22Rv1 (cell line): ENCODE measurements at regions not wholly inside any gene's neighbourhood (a gene's known extent, or its start where the extent isn't known, plus 50 kb on each side); places are given as distances from the start of the nearest gene placed in this dataset.

Experiments
- H3K27ac ChIP-seq: fragments of 450-650 bp; 2 replicates; pipeline ENCODE4 v1.5.1; 2017
- ZFX ChIP-seq: fragments of 450-650 bp; IDR thresholded peaks from 2 replicates; pipeline ENCODE4 v1.6.1; 2017; ENCODE audit warnings: antibody characterized with exemption, borderline replicate concordance
- TF ChIP-seq, protein P1 (sequence below): fragments of 450-650 bp; IDR thresholded peaks from 2 replicates; pipeline ENCODE4 v1.5.1; 2017; ENCODE audit warnings: mild to moderate bottlenecking

DNA sequence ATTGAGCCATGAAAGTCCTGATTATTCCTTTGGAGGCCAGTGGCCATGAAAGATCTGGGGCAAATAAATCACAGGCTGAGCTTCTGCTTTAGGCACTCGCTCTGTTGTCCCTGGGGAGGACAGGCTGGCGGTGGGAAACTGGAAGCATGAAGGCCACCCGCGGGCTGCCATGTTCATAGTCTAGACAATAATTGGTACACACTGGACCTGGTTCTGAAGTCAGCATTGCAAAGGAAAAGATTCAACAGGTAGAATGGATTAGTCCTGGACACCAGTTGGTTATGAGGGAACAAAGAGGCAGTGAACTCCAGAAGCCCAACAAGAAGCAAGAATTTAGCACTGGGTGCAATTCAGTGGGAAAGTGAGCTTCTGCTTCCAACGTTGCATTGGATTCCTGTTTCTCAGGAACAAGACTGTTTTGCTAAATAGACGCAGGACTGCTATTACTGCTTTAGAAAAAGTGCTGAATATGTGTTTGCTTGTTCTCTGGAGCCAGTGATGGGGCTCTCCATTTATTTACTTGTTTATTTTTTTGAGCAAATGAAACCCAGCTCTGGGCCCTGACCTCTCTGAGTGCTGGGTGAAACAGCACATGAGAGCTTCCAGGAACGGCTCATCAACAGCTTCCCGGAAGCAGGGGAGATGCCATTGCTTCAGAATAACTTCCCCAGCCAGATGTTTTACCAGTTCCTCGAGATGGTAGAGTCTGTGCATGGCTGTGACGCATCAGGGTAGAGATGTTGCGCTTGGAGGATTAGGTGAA, 336.4 kb downstream of the ZNF536 start:
- no peak for TF ChIP-seq ZFX
- TF ChIP-seq, protein P1, sequence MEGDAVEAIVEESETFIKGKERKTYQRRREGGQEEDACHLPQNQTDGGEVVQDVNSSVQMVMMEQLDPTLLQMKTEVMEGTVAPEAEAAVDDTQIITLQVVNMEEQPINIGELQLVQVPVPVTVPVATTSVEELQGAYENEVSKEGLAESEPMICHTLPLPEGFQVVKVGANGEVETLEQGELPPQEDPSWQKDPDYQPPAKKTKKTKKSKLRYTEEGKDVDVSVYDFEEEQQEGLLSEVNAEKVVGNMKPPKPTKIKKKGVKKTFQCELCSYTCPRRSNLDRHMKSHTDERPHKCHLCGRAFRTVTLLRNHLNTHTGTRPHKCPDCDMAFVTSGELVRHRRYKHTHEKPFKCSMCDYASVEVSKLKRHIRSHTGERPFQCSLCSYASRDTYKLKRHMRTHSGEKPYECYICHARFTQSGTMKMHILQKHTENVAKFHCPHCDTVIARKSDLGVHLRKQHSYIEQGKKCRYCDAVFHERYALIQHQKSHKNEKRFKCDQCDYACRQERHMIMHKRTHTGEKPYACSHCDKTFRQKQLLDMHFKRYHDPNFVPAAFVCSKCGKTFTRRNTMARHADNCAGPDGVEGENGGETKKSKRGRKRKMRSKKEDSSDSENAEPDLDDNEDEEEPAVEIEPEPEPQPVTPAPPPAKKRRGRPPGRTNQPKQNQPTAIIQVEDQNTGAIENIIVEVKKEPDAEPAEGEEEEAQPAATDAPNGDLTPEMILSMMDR = no peak
- no peak overlapping the region for H3K27ac ChIP-seq

DNA sequence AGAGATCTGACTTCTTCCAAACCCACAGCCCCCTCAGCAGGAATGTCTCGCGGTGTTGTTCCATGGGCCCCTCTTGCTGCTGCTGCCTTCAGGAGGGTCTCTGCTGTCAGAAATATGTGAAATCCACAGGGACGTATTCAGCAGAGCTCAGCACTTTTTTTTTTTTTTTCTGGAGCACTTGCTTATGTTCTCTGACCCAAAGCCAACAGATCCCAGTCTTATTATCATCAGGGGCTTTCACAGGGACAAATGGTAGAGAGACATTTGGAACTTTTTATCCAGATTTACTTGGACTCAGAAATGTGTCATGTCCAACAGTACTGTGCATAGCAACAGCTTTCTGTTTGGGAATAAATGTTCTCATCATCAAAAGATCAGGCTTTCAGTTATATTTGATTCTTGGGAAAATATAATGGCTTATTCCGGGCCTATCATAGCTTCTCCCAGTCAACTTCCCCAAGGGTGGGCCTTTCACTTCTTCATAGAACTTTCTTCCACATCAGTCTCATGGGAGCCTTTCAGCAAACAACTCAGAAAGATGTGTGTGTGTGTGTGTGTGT, 332.7 kb downstream of the ZNF536 start:
- no peak for TF ChIP-seq ZFX
- TF ChIP-seq, protein P1 = no peak
- H3K27ac ChIP-seq = no peak overlapping the region

GRCh38 chr19:30703645-30704044, 331.5 kb downstream of the ZNF536 start:
- no peak for TF ChIP-seq ZFX
- TF ChIP-seq, protein P1 = no peak
- no peak overlapping the region for H3K27ac ChIP-seq

GRCh38 chr19:30701178-30701577, 329.0 kb downstream of the ZNF536 start:
- no peak overlapping the region for H3K27ac ChIP-seq
- no peak for TF ChIP-seq ZFX
- TF ChIP-seq, protein P1 = no peak

DNA sequence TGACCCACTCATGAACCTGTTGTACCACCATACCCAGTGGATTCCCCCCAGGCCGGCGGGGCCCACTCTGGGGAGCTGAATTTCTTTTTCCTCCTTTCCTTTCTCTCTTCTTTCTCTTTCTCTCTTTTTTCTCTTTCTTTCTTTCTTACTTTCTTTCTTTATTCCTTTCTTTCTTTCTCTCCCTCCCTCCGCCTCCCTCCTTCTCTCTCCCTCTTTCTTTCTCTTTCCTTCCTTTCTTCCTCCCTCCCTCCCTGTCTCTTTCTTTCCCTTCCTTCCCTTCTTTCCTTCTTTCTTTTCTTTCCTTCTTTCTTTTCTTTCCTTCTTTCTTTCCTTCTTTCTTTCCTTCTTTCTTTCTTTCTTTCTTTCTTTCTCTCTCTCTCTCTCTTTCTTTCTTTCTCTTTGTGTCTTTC, 327.7 kb downstream of the ZNF536 start:
- no peak for TF ChIP-seq ZFX
- TF ChIP-seq, protein P1 = no peak
- no peak overlapping the region for H3K27ac ChIP-seq

- TF ChIP-seq, protein P1 = peak; percentile 79
- no peak for TF ChIP-seq ZFX
- H3K27ac ChIP-seq = no peak overlapping the region
Measured at GRCh38 chr19:30696514-30696913, 324.3 kb downstream of the ZNF536 start.

DNA sequence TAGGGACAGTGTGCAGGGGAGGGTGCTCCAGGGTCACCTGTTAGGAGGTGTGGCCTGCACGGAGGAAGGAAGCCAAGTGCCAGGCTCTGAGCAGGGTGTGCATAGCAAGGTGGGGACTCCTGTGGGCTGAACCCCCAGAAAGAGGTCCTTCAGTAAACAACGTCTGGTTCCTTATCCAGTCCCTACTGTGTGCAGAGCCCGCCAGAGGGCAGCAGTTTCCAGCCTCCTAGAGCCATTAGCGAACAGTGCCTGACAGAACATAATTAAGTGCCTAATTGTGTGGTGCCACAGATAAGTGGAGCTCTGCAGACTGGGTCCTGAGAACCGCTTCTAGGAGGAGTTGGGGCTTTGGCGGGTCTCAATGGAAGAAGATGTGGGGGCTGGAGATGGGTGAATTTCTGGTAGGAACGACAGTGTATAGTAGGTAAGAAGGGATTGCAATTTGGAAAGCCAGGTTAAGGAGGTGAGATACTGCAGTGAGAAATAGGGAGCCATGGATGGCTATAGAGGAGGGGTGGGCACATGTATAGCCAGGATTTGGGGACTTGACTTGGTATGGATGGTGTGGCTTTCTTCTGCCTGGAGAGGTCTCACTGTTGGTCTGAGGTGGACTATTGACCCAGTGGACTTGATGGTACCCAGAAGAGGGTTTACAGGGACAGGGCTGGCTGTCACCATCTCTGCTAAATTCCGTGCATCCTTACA, 323.1 kb downstream of the ZNF536 start:
- no peak for TF ChIP-seq ZFX
- TF ChIP-seq, protein P1 = peak; percentile 44

More for the DNA sequence above, 323.1 kb downstream of the ZNF536 start:
- no peak overlapping the region for H3K27ac ChIP-seq
